ENCODE measurements at regions not wholly inside any gene's neighbourhood (a gene's known extent, or its start where the extent isn't known, plus 50 kb on each side); places are given as distances from the start of the nearest gene placed in this dataset.

DNA sequence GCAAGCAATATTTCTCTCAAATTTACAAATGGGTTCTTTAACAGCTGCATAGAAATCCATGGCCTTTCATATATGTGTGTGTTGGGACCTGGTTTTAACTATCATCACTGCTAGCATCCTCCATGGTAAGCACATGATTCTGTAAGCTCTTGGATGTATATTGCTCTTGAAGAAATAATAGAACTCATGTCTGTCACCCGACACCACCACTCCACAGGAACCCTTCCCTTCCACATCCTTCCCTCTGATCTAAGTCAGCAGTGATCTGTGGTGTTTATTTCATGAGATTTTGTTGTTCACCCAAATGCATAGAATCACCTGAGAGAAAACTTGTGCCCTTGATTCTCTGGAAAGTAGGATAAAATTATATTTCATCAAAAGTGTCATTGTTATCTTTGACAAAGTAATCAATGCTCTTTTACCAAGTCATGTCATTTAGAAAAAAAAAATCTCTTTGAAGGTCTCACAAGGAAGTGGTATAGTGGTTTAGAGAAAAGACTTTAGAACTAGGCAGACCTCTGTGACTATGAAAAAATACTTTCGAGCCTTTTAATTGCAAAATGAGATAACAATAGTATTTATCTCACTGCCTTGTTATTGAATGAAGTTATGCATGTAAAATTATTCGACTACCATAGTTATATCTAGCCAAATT lies 649.8 kb upstream of the SLC35B3 start:
- H3K36me3 ChIP-seq (ENCODE audit: control insufficient read depth in 4 of 4, insufficient read depth in 4 of 4, low read length in 4 of 4), result no peaks in the 10 kb centered on the region
- ATAC-seq (ENCODE audit: insufficient read depth, low FRiP score), result no peak
- DNase-seq, result no peak
- H3K27ac ChIP-seq (ENCODE audit: low read depth in 1 of 2, low read length in 1 of 2), result no peak overlapping the region
- H3K4me3 ChIP-seq, result no peak overlapping the region
- H3K27me3 ChIP-seq (ENCODE audit: control insufficient read depth in 3 of 3, insufficient read depth in 3 of 3, low read length in 2 of 3), result no peaks in the 10 kb centered on the region
- H3K4me1 ChIP-seq (ENCODE audit: control insufficient read depth in 5 of 5, insufficient read depth in 5 of 5, low read length in 5 of 5), result peaks cover 0 to 7% (median 0%) of the 10 kb centered on the region in 5 donors
- TF ChIP-seq, protein P1, sequence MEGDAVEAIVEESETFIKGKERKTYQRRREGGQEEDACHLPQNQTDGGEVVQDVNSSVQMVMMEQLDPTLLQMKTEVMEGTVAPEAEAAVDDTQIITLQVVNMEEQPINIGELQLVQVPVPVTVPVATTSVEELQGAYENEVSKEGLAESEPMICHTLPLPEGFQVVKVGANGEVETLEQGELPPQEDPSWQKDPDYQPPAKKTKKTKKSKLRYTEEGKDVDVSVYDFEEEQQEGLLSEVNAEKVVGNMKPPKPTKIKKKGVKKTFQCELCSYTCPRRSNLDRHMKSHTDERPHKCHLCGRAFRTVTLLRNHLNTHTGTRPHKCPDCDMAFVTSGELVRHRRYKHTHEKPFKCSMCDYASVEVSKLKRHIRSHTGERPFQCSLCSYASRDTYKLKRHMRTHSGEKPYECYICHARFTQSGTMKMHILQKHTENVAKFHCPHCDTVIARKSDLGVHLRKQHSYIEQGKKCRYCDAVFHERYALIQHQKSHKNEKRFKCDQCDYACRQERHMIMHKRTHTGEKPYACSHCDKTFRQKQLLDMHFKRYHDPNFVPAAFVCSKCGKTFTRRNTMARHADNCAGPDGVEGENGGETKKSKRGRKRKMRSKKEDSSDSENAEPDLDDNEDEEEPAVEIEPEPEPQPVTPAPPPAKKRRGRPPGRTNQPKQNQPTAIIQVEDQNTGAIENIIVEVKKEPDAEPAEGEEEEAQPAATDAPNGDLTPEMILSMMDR (IDR thresholded peaks at IDR 0.05; ENCODE audit: control extremely low read depth, extremely low read depth), result no peak
- H3K9me3 ChIP-seq (ENCODE audit: control insufficient read depth in 4 of 4, insufficient read depth in 3 of 4, low read length in 3 of 4), result no peaks in the 10 kb centered on the region
- 56 to 58% methylated on average over 3 of the region's 3 CpGs for WGBS, 2 donors
- H3K9ac ChIP-seq (ENCODE audit: insufficient read depth in 1 of 2, low read length in 2 of 2), result no peak overlapping the region

DNA sequence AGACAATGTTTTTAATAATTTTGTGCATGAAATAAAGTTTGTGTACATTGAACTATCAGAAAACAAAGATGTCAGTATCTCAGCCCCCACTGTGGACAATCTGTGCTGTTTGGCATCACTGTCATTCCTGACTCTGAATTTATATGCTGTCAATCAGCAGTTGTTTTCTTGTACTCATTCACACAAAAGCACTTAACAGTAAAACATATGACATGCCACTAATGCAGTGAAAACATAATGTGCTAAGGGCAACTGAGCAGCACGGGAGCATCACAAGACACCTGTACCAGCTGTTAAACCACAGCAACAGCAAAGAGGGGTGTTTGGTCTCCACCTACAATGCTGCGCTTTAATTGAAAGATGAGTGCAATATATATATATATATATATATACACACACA lies 647.8 kb upstream of the SLC35B3 start:
- no peaks in the 10 kb centered on the region for H3K36me3 ChIP-seq (ENCODE audit: control insufficient read depth in 4 of 4, insufficient read depth in 4 of 4, low read length in 4 of 4)
- H3K9ac ChIP-seq (ENCODE audit: insufficient read depth in 1 of 2, low read length in 2 of 2), result no peak overlapping the region
- TF ChIP-seq, protein P1 (IDR thresholded peaks at IDR 0.05; ENCODE audit: control extremely low read depth, extremely low read depth), result no peak
- WGBS, 2 donors, result 87 to 88% methylated on average over 2 of the region's 2 CpGs
- no peaks in the 10 kb centered on the region for H3K9me3 ChIP-seq (ENCODE audit: control insufficient read depth in 4 of 4, insufficient read depth in 3 of 4, low read length in 3 of 4)
- H3K4me3 ChIP-seq, result no peak overlapping the region
- DNase-seq (no peak), ATAC-seq (ENCODE audit: insufficient read depth, low FRiP score) (no peak)
- H3K27me3 ChIP-seq (ENCODE audit: control insufficient read depth in 3 of 3, insufficient read depth in 3 of 3, low read length in 2 of 3), result no peaks in the 10 kb centered on the region
- peaks cover 0 to 7% (median 0%) of the 10 kb centered on the region in 5 donors for H3K4me1 ChIP-seq (ENCODE audit: control insufficient read depth in 5 of 5, insufficient read depth in 5 of 5, low read length in 5 of 5)
- no peak overlapping the region for H3K27ac ChIP-seq (ENCODE audit: low read depth in 1 of 2, low read length in 1 of 2)

DNA sequence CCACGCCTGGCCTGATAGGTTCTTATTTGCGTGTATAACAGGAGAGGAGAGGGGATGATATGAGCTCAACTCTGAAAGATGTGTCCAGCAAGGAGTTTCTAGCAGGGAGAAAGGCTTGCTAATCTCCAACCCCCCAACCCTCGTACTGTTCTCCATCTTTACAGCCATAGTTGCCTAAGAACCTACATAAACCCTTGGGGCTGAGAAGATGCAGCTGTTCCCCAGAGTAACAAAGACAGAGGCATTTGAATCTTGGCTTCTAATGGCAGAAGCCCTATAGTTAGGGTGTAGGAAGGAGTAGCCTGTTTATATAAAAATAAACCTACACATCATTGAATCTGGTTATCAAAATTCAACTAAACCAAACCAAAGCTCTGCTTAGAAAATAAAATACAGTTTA lies 631.4 kb upstream of the SLC35B3 start:
- ATAC-seq (ENCODE audit: insufficient read depth, low FRiP score), result no peak
- Histone ChIP-seq H3K4me3 (no peak overlapping the region), H3K36me3 (ENCODE audit: control insufficient read depth in 4 of 4, insufficient read depth in 4 of 4, low read length in 4 of 4) (no peaks in the 10 kb centered on the region), H3K4me1 (ENCODE audit: control insufficient read depth in 5 of 5, insufficient read depth in 5 of 5, low read length in 5 of 5) (peaks cover 0 to 11% (median 0%) of the 10 kb centered on the region in 5 donors), H3K27ac (ENCODE audit: low read depth in 1 of 2, low read length in 1 of 2) (no peak overlapping the region), H3K9ac (ENCODE audit: insufficient read depth in 1 of 2, low read length in 2 of 2) (no peak overlapping the region), H3K9me3 (ENCODE audit: control insufficient read depth in 4 of 4, insufficient read depth in 3 of 4, low read length in 3 of 4) (no peaks in the 10 kb centered on the region), H3K27me3 (ENCODE audit: control insufficient read depth in 3 of 3, insufficient read depth in 3 of 3, low read length in 2 of 3) (no peaks in the 10 kb centered on the region)
- TF ChIP-seq, protein P1 (IDR thresholded peaks at IDR 0.05; ENCODE audit: control extremely low read depth, extremely low read depth), result no peak
- WGBS, 2 donors, result 84 to 87% methylated on average over 3 of the region's 3 CpGs
- peak in 2 of 3 donors; percentile 75 to 95 for DNase-seq

DNA sequence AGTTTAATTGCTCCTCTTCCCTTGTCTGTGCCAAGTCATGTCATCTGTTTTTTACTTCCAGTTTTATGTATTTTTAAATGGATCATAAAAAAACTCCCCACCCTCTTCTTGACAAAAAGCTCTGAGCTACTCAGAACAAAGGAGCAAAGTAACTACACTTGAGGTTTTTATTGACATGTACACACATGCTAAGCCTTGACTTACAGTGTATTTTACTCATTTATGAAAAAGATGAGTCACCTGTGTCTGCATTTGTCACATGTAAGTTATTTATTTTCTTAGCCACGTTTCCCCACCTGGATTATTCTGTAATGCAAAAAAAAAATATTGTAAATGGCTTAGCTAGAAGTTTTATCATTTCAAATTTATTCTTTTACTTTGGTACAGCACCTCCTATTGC lies 628.8 kb upstream of the SLC35B3 start:
- Histone ChIP-seq H3K4me1 (ENCODE audit: control insufficient read depth in 5 of 5, insufficient read depth in 5 of 5, low read length in 5 of 5) (peaks cover 0 to 14% (median 0%) of the 10 kb centered on the region in 5 donors), H3K27ac (ENCODE audit: low read depth in 1 of 2, low read length in 1 of 2) (no peak overlapping the region), H3K36me3 (ENCODE audit: control insufficient read depth in 4 of 4, insufficient read depth in 4 of 4, low read length in 4 of 4) (no peaks in the 10 kb centered on the region), H3K27me3 (ENCODE audit: control insufficient read depth in 3 of 3, insufficient read depth in 3 of 3, low read length in 2 of 3) (no peaks in the 10 kb centered on the region), H3K9ac (ENCODE audit: insufficient read depth in 1 of 2, low read length in 2 of 2) (no peak overlapping the region), H3K9me3 (ENCODE audit: control insufficient read depth in 4 of 4, insufficient read depth in 3 of 4, low read length in 3 of 4) (no peaks in the 10 kb centered on the region), H3K4me3 (no peak overlapping the region)
- WGBS, 2 donors, result 45 to 51% methylated on average over 1 of the region's 1 CpG
- ATAC-seq (ENCODE audit: insufficient read depth, low FRiP score), result no peak
- DNase-seq, result no peak
- TF ChIP-seq, protein P1 (IDR thresholded peaks at IDR 0.05; ENCODE audit: control extremely low read depth, extremely low read depth), result no peak
